Non-pigmented ciliary epithelial cell (primary cell): ENCODE measurements at regions not wholly inside any gene's neighbourhood (a gene's known extent, or its start where the extent isn't known, plus 50 kb on each side); places are given as distances from the start of the nearest gene placed in this dataset.
"Not testable (repeated sequence)": the region's sequence is repeated elsewhere in the genome, so short reads cannot be mapped to it uniquely, and the experiment has no call there.

Source experiments
- DNase-seq: peaks from one replicate; pipeline ENCODE4 v3.0.0-alpha.2; 2010; ENCODE audit warnings: low read depth

DNA sequence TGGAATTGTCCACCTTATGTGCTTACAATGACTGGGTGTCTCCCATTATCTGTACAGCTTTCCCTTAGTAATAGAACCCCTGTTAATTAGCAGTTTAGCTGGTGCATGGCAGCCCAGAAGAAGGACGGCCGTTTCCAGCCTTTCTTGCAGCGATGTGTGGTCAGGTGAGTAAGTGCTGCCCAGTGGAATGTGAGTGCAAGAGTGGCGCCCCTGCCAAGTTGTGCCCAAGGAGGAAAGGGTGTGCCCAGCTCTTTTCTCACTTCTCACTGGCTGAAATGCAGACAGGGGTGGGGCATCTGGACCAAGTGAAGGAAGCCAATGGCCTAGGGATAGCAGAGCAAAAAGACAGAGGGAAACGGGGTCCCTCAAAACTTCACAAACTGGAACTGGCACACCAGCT lies 296.8 kb downstream of the PREX1 start:
- DNase-seq, result no peak

GRCh38 chr20:48528346-48528745 lies 299.5 kb downstream of the PREX1 start:
- DNase-seq, result no peak

GRCh38 chr20:48527771-48528170 lies 300.0 kb downstream of the PREX1 start:
- no peak for DNase-seq

- no peak for DNase-seq
Observed at GRCh38 chr20:48526936-48527335, 300.9 kb downstream of the PREX1 start.

GRCh38 chr20:48525400-48525799 lies 302.4 kb downstream of the PREX1 start:
- DNase-seq, result no peak

DNA sequence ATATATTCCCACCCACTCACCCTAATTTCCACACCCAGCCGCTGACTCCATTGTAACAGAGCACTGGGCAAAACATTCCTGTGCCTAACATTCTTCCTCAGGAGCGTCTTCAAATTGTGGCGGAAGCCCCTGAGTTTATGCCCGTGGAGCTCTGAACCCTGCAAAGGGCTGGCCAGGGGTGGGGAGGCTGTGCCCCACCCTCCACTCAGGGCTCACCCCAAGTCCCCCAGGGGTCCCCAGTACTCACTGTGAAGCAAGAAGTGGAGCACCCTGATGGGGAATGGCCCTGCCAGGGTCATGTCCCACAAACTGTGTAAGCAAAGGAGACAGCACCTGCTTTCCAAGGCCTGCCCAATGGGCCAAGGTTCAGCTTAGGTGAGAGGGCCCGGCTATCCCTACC lies 303.2 kb downstream of the PREX1 start:
- no peak for DNase-seq

- DNase-seq, result peak; percentile 13
Observed at GRCh38 chr20:48523191-48523995, 304.4 kb downstream of the PREX1 start.

DNA sequence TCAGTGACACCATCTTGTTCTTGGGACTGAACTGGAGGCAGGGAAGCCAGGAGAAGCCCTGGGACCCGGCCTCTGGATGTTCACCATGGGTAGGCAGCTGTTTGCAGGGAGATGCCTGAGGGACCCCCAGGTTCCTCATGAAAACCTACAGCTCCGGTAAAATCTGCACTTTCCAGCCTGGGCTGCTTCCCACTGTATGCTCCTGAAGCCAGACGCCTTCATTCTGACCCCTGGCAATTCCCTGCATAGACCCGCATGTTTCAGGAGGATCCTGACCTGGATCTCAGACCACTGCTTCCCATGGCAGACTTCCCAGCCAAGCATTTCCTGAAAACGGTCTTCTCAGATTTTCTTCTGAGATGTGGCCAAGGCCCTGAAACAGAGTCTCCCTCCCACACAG lies 306.7 kb downstream of the PREX1 start:
- no peak for DNase-seq

DNA sequence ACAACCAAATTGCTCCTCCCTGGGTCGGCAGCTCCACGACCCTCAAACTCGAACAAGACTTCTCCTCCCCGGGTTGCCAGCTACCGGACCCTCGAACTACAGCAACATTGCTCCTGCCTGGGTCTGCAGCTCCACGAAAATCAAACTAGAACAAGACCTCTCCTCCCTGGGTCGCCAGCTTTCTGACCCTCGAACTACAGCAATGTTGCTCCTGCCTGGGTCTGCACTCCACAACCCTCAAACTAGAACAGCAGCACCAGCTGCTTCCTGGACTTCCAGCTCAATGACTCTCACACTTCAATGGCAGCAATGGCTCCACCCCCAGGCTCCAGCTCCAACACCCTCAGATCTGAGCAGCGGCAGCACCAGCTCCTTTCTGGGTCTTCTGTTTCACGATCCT lies 311.6 kb downstream of the PREX1 start:
- not testable (repeated sequence) for DNase-seq

GRCh38 chr20:48514577-48514976 lies 313.2 kb downstream of the PREX1 start:
- DNase-seq, result not testable (repeated sequence)

GRCh38 chr20:48512539-48512938 lies 315.3 kb downstream of the PREX1 start:
- DNase-seq, result not testable (repeated sequence)

DNA sequence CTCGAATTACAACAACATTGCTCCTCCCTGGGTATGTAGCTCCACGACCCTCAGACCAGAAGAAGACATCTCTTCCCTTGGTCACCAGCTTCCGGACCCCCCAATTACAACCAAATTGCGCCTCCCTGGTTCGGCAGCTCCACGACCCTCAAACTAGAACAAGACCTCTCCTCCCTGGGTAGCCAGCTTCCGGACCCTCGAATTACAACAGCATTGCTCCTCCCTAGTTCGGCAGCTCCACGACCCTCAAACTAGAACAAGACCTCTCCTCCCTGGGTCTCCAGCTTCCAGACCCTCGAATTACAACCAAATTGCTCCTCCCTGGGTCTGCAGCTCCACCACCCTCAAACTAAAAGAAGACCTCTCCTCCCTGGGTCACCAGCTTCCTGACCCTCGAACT lies 322.7 kb downstream of the PREX1 start:
- not testable (repeated sequence) for DNase-seq

DNA sequence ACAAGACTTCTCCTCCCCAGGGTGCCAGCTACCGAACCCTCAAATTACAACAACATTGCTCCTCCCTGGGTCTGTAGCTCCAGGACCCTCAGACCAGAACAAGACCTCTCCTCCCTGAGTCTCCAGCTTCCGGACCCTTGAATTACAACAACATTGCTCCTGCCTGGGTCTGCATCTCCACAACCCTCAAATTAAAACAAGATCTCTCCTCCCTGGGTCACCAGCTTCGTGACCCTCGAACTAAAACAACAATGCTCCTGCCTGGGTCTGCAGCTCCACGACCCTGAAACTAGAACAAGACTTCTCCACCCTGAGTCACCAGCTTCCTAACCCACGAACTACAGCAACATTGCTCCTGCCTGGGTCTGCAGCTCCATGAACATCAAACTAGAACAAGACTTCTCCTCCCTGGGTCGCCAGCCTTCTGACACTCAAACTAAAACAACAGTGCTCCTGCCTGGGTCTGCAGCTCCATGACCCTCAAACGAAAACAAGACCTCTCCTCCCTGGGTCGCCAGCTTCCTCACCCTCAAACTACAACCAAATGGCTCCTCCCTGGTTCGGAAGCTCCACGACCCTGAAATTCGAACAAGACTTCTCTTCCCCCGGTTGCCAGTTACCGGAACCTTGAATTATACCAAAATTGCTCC lies 324.5 kb downstream of the PREX1 start:
- DNase-seq, result no peak

GRCh38 chr20:48502758-48503157 lies 325.0 kb downstream of the PREX1 start:
- no peak for DNase-seq

- DNase-seq, result no peak
Observed at GRCh38 chr20:48502016-48502415, 325.8 kb downstream of the PREX1 start.

- not testable (repeated sequence) for DNase-seq
Observed at GRCh38 chr20:48500900-48501299, 326.9 kb downstream of the PREX1 start.

DNA sequence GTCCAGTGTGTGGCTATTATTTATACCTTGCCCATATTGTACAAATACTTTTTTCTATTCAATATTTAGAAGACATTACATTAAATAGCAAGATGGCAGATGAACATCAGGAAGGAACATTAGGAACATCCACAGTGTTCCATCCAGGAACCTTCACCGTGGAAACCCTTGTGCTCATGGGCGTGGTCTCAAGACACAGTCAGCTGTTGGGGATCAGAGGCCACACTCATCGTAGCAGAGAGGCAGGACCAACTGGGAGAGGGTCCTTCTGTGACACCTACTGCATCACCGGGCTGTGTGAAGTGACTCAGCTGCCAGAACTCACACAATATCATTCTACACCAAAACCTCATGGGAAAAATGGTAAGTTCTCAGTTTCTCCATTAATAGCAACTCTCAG lies 328.9 kb downstream of the PREX1 start:
- not testable (repeated sequence) for DNase-seq

DNA sequence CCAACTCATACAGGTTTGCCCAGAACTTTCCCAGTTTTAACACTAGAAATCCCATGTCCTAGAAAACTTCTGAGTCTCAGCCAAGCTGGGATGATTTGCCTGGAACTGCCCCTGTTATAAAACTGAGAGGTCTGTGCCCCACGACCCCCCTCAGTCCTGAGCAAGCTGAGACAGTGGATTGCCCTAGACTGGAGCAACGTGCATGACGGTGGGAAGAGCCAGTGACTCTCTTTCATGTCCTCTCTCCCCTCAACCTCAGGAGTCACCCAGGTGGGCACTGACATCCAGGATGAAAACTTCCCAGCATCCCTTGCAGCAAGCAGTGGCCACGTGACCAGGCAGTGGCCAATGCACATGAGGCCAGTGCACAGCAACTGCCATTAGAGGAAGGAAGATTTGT lies 329.7 kb downstream of the PREX1 start:
- not testable (repeated sequence) for DNase-seq

GRCh38 chr20:48493966-48494365 lies 333.8 kb downstream of the PREX1 start:
- no peak for DNase-seq

GRCh38 chr20:48493331-48493730 lies 334.5 kb downstream of the PREX1 start:
- DNase-seq, result not testable (repeated sequence)

GRCh38 chr20:48492715-48493070 lies 335.1 kb downstream of the PREX1 start:
- no peak for DNase-seq

DNA sequence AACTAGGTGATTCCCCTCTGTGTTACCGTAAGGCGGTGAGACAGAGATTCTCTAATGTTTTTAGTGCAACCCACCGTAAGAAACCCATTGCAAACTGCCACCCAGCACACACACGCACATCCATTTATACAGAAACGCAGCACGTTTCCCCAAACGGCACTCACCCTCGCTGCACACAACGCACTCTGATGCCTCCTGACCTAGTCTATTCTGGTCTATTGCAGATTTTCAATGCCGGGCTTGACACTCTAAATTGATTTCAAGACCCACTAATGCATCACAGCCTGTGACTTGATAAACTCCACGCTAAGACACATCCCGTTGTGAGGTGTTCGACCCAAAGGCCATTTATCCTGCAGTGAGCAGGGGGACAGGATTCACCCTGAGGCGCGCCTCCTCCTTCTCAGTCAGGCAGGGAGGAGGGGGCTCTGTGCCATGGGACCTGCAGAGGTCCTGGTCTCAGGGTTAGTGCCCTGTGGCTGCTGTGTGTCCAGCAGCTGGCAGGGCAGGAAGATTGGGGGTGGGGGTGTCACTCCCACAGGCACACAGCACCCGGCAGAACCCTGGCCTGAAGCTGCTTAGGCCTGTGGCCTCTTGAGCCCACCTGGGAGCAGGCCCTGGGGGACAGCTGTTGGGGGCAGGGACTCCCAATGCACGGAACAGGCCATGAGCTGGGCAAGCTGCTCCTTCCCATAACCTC lies 335.6 kb downstream of the PREX1 start:
- DNase-seq, result no peak
